Prostate gland (tissue), 2 donors: ENCODE measurements at regions not wholly inside any gene's neighbourhood (a gene's known extent, or its start where the extent isn't known, plus 50 kb on each side); places are given as distances from the start of the nearest gene placed in this dataset.

Experiments used
- DNase-seq: peaks from one replicate; pipeline ENCODE4 v3.0.0-alpha.2; 2019; ENCODE audit warnings: low spot score
- H3K27ac ChIP-seq, 2 donors: fragments of 200-600 bp; sonication (generic); 2 replicates each; pipeline ENCODE4 v1.5.1; 2017 to 2019
- H3K27me3 ChIP-seq: fragments of 200-600 bp; sonication (generic); replicated peaks from 2 replicates; pipeline ENCODE4 v1.5.1; 2019; ENCODE audit not compliant: insufficient read depth
- H3K36me3 ChIP-seq, 2 donors: fragments of 200-600 bp; sonication (generic); 1 replicate in 1 of 2; 2 replicates in 1 of 2; pipeline versions ENCODE4 v1.5.1 to v1.8.1; 2017 to 2019
- H3K4me1 ChIP-seq: fragments of 200-600 bp; sonication (generic); replicated peaks from 2 replicates; pipeline ENCODE4 v1.5.1; 2019
- H3K4me3 ChIP-seq, 2 donors: fragments of 200-600 bp; sonication (generic); 2 replicates each; pipeline ENCODE4 v1.5.1; 2017 to 2019
- H3K9me3 ChIP-seq: fragments of 200-600 bp; sonication (generic); 2 replicates; pipeline ENCODE4 v1.5.1; 2017
- POLR2A ChIP-seq: fragments of 450-650 bp; IDR thresholded peaks from one replicate; pipeline ENCODE4 v1.6.1; 2016; ENCODE audit warnings: antibody characterized with exemption, mild to moderate bottlenecking
- POLR2AphosphoS5 ChIP-seq: sonication (generic); formaldehyde crosslinking; IDR thresholded peaks from one replicate; pipeline ENCODE4 v1.6.1; 2017; ENCODE audit warnings: antibody characterized with exemption
- WGBS: methylation state at CpG from one replicate; pipeline ENCODE4 v1.1.5; 2018; 5-methylcytosine and 5-hydroxymethylcytosine counted together
- intact Hi-C: fragments of 100-400 bp; cut with DNase I; formaldehyde crosslinking; loops from one replicate; pipeline ENCODE4 v1.14.2; 2022
- TF ChIP-seq, protein P1 (sequence below), 4 experiments: fragments of 200-600 bp in 2 of 4; fragments of 450-650 bp in 2 of 4; sonication (generic) in 2 of 4; IDR thresholded peaks; 1 replicate in 3 of 4; 2 replicates in 1 of 4; pipeline ENCODE4 v1.5.1; 2016 to 2019; ENCODE audit warnings: antibody characterized with exemption in 4 of 4, mild to moderate bottlenecking in 2 of 4, moderate library complexity in 2 of 4

DNA sequence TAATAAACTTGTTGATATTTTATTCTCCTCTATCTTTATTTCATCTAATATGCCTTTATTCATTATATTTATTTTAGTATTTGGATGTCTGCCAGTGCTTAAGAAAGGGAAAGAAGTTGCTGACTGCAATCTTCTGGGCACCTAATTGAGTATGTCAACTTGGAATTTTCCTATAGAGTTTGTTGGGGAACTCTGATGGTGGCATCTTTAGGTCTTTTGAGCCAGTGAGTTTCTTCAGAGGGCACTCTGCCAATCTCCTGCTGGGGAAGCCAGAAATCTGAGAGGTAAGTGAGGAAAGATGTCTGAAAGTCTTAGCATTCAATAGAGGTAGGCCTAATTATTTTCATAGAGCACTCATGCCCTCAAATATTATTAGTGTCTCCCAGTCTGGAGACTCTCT is 475.0 kb downstream of the GABRG1 start:
- no peaks in the 10 kb centered on the region for H3K27me3 ChIP-seq
- no peak for DNase-seq
- H3K4me3 ChIP-seq = no peak overlapping the region
- H3K4me1 ChIP-seq = no peaks in the 10 kb centered on the region
- H3K9me3 ChIP-seq = no peaks in the 10 kb centered on the region
- no peak overlapping the region for H3K27ac ChIP-seq
- TF ChIP-seq, protein P1, sequence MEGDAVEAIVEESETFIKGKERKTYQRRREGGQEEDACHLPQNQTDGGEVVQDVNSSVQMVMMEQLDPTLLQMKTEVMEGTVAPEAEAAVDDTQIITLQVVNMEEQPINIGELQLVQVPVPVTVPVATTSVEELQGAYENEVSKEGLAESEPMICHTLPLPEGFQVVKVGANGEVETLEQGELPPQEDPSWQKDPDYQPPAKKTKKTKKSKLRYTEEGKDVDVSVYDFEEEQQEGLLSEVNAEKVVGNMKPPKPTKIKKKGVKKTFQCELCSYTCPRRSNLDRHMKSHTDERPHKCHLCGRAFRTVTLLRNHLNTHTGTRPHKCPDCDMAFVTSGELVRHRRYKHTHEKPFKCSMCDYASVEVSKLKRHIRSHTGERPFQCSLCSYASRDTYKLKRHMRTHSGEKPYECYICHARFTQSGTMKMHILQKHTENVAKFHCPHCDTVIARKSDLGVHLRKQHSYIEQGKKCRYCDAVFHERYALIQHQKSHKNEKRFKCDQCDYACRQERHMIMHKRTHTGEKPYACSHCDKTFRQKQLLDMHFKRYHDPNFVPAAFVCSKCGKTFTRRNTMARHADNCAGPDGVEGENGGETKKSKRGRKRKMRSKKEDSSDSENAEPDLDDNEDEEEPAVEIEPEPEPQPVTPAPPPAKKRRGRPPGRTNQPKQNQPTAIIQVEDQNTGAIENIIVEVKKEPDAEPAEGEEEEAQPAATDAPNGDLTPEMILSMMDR (IDR thresholded peaks at IDR 0.05) = no peak
- TF ChIP-seq POLR2A (no peak), POLR2AphosphoS5 (no peak)
- intact Hi-C loops = no loop called here
- H3K36me3 ChIP-seq = no peaks in the 10 kb centered on the region

DNA sequence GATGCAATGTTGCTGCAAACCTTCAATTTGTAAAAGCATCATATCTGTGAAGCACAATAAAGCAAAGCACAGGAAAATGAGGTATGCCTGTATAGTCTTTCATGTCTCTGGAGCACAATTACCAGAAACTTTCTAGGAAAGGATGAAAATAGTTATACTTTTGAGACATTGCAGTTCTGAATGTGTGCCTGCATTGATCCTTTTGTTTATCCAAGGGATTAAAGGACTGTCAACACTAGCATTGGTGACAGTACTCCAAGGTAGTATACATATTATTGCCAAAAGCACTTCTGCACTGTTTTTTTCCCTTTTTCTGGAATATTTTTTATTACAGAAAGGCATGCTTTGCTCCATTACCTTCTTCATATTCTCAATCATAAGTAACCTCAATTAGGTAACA is 476.0 kb downstream of the GABRG1 start:
- Histone ChIP-seq H3K27me3 (no peaks in the 10 kb centered on the region), H3K27ac (no peak overlapping the region), H3K36me3 (no peaks in the 10 kb centered on the region), H3K4me1 (no peaks in the 10 kb centered on the region), H3K9me3 (no peaks in the 10 kb centered on the region), H3K4me3 (no peak overlapping the region)
- TF ChIP-seq, protein P1 (IDR thresholded peaks at IDR 0.05) = no peak
- TF ChIP-seq POLR2AphosphoS5 (no peak), POLR2A (no peak)
- intact Hi-C loops = no loop called here
- DNase-seq = no peak

DNA sequence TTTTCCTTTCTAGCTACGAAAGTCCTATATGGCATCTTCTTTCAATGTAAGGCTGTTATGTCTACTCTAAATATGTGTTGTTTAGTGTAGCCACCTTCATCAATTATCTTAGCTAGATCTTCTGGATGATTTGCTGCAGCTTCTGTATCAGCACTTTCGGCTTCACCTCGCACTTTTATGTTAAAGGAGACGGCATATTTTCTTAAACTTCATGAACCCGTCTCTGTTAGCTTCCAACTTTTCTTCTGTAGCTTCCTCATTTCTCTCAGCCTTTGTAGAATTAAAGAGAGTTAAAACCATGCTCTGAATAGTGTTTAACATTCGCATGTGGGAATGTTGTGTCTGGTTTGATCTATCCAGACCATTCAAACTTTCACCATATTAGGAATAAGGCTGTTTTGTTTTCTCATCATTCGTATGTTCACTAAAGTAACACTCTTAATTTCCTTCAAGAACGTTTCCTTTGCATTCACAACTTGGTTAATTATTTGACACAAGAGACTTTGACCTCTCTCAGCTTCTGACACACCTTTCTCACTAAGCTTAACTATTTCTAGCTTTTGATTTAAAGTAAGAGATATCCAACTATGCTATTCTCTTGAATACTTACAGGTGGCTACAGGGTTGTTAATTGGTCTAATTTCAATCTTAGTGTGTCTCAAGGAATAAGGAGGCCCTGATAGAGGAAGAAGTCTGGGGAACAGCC is 476.8 kb downstream of the GABRG1 start:
- DNase-seq = no peak
- intact Hi-C loops = no loop called here
- no peak overlapping the region for H3K4me3 ChIP-seq
- H3K9me3 ChIP-seq = no peaks in the 10 kb centered on the region
- 90% methylated on average over 8 of the region's 8 CpGs for WGBS
- H3K4me1 ChIP-seq = no peaks in the 10 kb centered on the region
- no peak overlapping the region for H3K27ac ChIP-seq
- no peak for TF ChIP-seq POLR2A
- TF ChIP-seq, protein P1 (IDR thresholded peaks at IDR 0.05) = no peak
- no peak for TF ChIP-seq POLR2AphosphoS5
- H3K27me3 ChIP-seq = no peaks in the 10 kb centered on the region
- H3K36me3 ChIP-seq = no peaks in the 10 kb centered on the region

- Histone ChIP-seq H3K4me3 (no peak overlapping the region), H3K27me3 (no peaks in the 10 kb centered on the region), H3K9me3 (no peaks in the 10 kb centered on the region), H3K36me3 (no peaks in the 10 kb centered on the region), H3K4me1 (no peaks in the 10 kb centered on the region), H3K27ac (no peak overlapping the region)
- no peak for DNase-seq
- intact Hi-C loops = no loop called here
- WGBS = 60% methylated on average over 6 of the region's 6 CpGs
- TF ChIP-seq, protein P1 (IDR thresholded peaks at IDR 0.05) = no peak
- no peak for TF ChIP-seq POLR2AphosphoS5
- no peak for TF ChIP-seq POLR2A
Measured at GRCh38 chr4:45640281-45640680, 483.6 kb downstream of the GABRG1 start.

DNA sequence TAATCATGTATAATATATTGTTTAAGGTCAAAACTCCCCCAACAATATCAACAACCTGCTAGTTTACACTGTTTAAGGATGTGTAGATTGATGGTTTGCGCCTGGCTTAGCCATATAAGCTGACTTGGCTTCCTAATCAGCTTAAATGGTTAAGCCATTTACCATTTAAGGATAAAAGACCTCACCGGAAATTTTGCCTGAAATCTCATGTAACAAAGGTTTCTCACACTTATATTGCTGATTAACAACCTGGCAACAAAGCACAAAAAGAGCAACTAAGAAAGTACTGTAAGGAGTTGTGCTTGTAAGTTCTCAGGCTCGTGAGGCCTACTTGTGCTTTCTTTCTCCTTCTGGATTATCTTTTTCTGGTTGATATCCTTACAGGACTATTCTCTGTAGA is 485.2 kb downstream of the GABRG1 start:
- H3K4me1 ChIP-seq = no peaks in the 10 kb centered on the region
- H3K27me3 ChIP-seq = no peaks in the 10 kb centered on the region
- H3K4me3 ChIP-seq = no peak overlapping the region
- intact Hi-C loops = no loop called here
- TF ChIP-seq POLR2AphosphoS5 (no peak), POLR2A (no peak)
- TF ChIP-seq, protein P1 (IDR thresholded peaks at IDR 0.05) = no peak
- H3K27ac ChIP-seq = no peak overlapping the region
- WGBS = 80% methylated on average over 3 of the region's 3 CpGs
- DNase-seq = no peak
- H3K36me3 ChIP-seq = no peaks in the 10 kb centered on the region
- no peaks in the 10 kb centered on the region for H3K9me3 ChIP-seq
